T47D (cell line): ENCODE measurements at regions not wholly inside any gene's neighbourhood (a gene's known extent, or its start where the extent isn't known, plus 50 kb on each side); places are given as distances from the start of the nearest gene placed in this dataset.
A peak's percentile ranks its signal among the peaks of the same experiment; 100 is the strongest.
"Not testable (repeated sequence)": the region's sequence is repeated elsewhere in the genome, so short reads cannot be mapped to it uniquely, and the experiment has no call there.

Experiments
- DNase-seq, 2 experiments: peaks; one replicate each; pipeline versions ENCODE4 v3.0.0 to v3.0.0-alpha.2; 2011 to 2012; ENCODE audit warnings: low read depth in 1 of 2, low spot score in 1 of 2
- JUND ChIP-seq: IDR thresholded peaks from 2 replicates; pipeline ENCODE4 v1.6.1; 2012; ENCODE audit warnings: low read depth
- in situ Hi-C: cut with HindIII; loops from 2 replicates; pipeline ENCODE4 v1.10.0; 2016; ENCODE audit warnings: low sequenced_read_pairs, low pct_unique_long_range_greater_than_20kb

DNA sequence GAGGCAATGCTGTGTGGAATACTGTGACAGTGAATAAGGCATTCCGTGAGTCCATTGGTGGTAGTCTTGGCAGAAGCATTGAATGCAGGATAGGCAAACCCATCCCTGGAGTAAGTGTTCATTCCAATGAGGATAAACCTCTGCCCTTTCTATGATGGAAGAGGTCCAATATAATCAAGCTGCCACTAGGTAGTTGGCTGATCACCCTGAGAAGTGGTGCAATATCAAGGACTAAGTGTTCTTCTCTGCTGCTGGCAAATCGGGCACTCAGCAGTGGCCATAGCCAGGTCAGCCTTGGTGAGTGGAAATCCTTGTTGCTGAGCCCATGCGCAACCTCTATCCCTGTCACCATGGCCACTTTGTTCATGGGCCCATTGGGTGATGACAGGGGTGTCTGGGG is 70.1 kb downstream of the FBXO4 start:
- in situ Hi-C loops, result no loop called here
- TF ChIP-seq JUND, result no peak
- DNase-seq, result no peak

DNA sequence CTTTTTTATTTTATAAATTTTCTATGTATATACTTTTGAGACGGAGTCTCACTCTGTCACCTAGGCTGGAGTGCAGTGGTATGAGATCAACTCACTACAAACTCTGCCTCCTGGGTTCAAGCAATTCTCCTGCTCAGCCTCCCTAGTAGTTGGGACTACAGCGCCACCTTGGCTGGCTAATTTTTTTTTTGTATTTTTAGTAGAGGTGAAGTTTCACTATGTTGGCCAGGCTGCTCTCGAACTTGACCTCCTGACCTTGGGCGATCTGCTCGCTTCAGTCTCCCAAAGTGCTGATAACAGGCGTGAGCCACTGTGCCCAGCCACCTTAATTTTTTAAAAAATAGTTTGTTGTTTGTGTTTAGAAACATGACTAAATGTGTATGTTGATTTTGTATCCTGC is 76.6 kb downstream of the FBXO4 start:
- no peak for DNase-seq
- in situ Hi-C loops, result no loop called here
- no peak for TF ChIP-seq JUND

DNA sequence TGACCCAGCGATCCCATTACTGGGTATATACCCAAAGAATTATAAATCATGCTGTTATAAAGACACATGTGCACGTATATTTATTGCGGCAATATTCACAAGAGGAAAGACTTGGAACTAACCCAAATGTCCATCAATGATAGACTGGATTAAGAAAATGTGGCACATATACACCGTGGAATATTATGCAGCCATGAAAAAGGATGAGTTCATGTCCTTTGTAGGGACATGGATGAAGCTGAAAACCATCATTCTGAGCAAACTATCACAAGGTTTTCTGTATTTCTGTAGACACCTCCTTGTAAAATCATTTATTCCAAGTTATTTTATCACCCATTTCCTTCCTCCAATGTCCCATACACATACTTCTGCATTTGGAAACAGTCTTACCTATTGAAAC is 78.8 kb downstream of the FBXO4 start:
- in situ Hi-C loops, DNase-seq: not testable (repeated sequence)

DNA sequence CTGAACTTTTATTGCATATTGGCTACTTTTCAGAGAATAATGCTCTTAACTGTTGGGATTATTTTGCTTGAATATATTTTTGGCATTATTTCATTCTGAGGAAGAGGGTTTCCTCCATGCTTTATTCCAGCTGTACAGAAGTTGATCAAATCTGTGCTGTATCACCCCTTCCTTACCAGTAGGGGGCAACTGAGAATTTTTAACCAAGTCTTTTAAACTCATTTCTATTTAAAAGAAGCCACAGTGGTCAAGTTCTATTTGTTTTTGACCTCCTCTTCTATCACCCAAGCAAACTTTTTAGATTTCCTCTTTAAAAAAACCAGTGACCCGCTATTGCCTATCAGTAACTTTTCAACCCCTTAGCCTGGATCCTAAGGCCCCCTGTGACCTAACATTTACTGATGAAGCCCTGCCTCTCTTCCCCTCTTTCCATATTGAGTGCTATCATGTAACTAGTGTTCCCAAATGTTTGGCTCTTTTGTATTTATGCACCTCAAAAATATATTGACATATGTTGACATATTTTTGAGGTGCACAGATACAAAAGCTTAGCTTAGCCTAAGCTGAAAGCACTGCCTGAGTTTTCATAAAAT is 80.6 kb downstream of the FBXO4 start:
- no peak for TF ChIP-seq JUND
- in situ Hi-C loops, result no loop called here
- DNase-seq, result peak in 1 of 2 experiments; percentile 52

DNA sequence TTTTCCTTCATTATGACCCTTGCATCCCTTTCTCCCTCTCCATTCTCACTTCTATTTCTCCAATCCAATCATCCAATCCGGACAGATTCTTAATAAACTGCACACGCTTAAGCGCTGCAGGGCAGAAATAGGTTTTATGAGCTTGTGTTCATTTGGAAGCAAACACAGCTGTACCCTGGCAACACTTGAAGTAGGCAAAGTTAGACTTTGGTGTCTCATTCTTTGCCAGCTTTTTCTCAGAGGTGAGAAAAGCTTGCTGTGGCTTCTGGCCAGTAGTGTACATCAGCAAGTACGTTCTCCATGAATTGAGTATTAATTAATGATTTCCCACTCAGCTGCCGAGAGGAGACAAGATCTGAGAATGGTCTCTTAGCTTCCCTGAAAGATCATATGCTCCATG is 88.5 kb downstream of the FBXO4 start:
- in situ Hi-C loops, result no loop called here
- 0 out of 2 replicates have a peak, but pooled peaks have one; percentile 12 for TF ChIP-seq JUND
- peak; percentile 39 to 86 for DNase-seq

DNA sequence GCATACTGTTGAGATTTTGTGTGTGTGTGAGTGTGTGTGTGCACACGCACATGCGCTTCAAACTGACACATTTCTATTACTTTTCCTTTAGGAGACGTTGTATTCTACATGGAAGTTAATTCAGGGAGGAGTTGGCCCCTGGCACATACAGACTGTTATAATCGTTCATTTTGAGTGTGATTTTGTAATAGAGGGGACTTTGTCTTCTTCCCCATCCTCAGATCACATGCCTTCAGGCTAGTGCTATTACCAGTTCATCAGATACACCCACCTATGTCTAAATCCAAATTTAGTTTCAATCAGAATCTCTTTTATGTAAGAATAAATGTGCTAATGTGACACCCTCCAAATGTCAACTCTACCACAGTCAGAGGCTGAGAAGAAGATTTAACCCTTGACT is 90.2 kb downstream of the FBXO4 start:
- no peak for TF ChIP-seq JUND
- in situ Hi-C loops, result no loop called here
- DNase-seq, result no peak

DNA sequence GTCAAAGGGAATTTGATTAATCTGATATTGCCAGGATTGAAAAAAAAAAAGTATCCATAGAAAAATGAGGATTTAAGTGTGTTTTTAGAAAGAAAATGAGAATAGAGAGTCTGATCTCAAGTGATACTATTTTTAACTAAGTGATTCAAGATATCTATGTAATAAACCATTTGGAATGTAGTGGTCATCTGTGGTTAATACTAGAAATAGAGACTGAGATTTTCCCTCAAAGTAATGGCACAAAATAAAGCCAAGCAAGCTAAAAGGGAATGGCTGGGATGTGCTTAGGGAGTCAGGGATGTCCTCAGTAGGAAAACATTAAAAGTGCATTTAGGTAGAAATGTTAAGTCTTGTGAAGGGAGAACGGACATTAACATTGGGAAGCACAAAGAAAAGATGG is 90.6 kb downstream of the FBXO4 start:
- in situ Hi-C loops, result no loop called here
- no peak for DNase-seq
- no peak for TF ChIP-seq JUND

DNA sequence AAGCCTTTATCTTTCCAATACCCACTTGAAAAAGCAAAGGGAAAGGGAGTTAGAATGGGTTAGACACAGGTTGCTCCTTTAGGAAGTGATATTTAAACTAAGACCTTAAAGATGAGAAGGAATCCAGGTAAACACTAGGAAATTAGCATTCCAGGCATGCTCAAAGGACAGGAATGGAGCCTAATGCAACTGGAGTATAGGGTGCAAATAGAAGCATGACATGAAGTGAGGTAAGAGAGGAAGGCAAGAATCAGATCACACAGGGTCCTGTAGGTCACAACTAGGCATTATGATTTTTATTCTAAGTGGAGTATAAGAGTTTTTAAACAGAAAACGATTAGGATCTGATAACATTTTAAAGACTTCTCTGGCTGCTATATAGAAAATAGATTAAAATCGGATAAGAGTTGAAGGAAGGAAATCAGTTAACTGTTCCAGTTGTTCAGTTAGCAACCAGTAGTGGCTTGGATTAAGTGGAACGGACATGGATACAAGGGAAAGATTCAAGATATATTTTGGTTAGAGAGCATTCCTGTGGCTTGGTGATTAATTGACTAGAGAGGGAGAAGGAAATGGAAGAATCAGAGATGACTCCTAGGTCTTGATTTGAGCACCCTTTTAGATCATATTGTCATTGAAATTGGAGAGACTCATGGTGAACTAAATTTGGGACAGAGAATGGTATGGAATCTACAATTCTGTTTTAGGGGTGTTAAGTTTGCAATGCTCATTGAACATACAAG is 95.9 kb downstream of the FBXO4 start:
- in situ Hi-C loops, result no loop called here
- no peak for TF ChIP-seq JUND
- no peak for DNase-seq

DNA sequence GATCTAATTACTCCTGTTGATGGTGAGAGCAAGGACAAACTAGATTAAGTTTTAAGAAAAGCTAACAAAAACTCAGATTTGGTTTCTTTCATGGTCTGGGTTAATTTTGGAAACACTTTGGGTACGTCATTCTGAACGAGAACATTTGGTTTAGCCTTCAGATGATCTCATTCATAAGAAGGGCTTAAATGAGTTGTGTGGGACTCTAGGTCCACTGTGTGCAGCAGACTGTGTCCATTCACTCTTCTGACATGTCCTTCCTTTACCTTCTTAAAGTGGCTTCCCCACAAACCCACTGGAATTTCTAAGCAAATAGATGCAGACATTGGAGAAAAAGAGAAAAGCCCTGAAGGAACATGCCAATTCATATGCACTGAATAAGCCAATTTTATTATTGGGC is 96.8 kb downstream of the FBXO4 start:
- TF ChIP-seq JUND, result no peak
- in situ Hi-C loops, result no loop called here
- DNase-seq, result peak in 1 of 2 experiments; percentile 79

DNA sequence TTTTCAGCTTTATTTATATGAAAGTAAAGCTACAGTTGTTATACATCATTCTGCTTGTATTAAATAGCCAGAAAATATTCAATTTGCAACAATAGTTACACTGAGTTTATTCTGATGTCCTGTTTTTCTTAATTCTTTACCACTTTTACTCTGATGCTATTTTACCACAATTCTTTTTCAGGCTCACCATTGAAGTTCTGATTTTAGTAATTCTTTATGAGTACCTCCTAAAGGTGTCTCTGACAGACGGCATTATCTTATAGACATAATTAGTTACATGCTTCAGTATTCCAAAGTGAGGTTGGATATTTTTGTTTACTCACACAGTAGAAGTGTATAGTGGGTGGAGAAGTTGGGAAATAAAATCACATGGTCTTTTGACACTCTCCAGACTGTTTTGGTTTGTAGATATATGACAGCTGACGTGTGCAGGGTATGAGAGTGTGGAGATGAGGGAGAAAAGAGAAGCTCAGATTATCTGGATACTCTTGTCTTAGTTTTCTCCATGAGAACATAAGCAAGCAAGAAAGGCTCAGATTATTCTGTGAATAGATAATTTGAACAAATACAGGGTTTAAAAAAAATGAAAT is 97.4 kb downstream of the FBXO4 start:
- no peak for TF ChIP-seq JUND
- in situ Hi-C loops, result no loop called here
- DNase-seq, result no peak

DNA sequence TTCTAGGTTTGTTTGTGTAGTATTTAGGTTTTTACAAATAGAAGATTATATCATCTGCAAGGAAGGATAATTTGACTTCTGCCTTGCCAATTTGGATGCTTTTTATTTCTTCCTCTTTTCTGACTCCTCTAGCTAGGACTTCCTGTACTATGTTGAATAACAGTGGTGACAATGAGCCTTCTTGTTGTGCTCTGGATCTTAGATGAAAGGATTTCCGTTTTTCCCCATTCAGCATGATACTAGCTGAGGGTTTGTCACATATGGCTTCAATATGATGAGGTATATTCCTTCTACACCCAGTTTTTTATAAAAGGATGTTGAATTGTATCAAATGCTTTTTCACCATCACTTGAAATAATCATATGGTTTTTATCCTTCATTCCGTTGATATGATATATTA is 101.4 kb downstream of the FBXO4 start:
- TF ChIP-seq JUND, result no peak
- DNase-seq, result no peak
- in situ Hi-C loops, result no loop called here

DNA sequence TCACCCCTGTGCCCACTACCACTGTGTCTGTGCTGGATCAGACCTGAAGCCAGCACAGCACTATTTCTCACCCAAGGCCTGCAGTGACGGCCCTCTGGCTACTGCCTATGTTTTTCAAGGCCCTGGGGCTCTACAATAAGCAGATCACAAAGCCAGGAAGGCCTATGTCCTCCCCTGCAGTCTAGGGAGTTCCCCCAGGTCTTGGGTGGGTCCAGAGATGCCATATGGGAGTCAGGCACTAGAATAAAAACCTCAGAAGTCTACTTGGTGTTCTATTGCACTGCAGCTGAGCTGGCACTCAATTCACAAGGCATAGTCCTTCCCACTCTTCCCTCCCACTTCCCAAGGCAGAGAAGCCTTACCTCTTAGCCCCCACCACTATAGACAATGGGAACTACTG is 107.1 kb downstream of the FBXO4 start:
- in situ Hi-C loops, result no loop called here
- no peak for TF ChIP-seq JUND
- DNase-seq, result no peak

DNA sequence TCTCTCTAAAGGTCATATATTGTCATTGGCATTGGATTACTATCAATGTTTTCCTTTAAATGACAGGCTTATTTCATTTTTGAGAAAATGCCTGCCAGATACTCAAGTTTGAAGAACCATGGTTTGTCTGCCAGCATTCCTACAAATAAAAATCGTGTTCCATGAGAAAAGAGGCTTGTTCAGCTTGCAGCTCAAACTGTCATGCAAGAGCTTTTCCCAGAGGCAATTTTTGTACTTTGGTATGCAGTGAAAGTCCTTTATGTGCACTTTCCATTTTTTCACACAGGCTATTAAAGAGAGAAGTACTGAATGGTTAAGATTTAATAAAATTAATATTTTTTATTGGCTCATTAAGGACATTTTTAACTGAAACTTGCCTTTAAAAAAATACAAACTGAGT is 110.4 kb downstream of the FBXO4 start:
- TF ChIP-seq JUND, result no peak
- in situ Hi-C loops, result no loop called here
- no peak for DNase-seq

DNA sequence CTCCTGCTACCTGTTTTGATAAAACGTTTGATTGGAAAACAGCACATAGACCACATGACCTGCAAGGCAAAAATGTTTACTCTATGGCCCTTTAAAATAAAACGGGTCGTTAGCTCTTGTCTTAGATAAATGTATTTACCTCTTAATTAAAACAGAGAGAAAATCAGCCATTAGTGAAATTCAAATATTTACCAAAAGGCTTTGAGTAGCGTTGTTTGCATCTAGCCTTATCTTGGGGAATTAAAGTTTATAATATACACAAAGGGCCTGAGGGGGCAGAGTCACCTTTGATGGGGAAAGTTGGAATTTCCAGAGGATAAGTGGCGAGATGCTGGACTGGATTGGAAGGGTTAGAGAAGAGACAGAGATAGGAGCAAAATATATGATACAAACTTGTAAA is 111.3 kb downstream of the FBXO4 start:
- peak; percentile 21; the same call in 1 of the 2 replicates for TF ChIP-seq JUND
- in situ Hi-C loops, result no loop called here
- DNase-seq, result no peak
